ENCODE measurements at regions not wholly inside any gene's neighbourhood (a gene's known extent, or its start where the extent isn't known, plus 50 kb on each side); places are given as distances from the start of the nearest gene placed in this dataset.

DNA sequence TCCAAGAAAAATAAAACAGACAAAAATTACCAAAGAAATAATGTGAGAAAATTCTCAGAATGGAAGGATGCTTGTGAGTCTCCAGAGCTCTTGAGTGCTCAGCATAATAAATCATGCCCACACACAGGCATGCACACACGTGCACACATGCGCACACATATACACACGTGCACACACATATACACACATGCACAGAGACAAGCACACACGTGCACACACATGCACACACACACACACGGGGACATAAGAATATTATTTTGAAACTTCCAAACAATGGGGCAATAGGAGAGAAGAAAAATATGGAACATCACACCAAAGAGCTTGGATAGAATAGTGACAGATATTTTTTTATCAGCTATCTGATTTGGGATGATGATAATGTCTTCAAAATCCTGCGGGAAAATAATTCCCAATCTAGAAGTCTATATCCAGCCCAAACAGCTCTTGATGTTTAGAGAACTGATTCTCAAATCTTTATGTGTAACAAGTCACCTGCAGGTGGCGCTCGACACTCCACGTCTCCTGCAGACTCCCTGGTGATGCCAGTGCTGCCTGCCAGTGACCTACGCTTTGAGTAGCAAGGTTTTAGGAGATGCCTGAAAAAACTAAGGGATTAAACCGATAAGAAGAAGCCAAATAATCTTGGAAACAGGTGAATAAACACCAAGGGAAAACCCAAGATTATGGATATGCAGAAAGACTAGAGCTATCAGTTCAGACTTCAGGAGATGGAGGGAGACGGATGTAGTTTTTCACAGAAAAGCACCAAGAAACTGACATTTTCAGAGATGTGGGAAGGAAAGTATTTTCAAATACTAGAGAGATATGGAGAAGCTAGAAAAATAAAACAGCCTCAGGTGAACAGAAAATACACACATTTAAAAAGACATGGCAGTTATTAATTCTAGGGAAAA lies 743.6 kb downstream of the ETS1 start:
- no peak for TF ChIP-seq POLR2AphosphoS5 (IDR thresholded peaks at IDR 0.05)
- no peak for TF ChIP-seq POLR2A (IDR thresholded peaks at IDR 0.05; ENCODE audit: low read depth)
- TF ChIP-seq EP300 (IDR thresholded peaks at IDR 0.05): no peak
